GM12864 (cell line): ENCODE measurements at regions not wholly inside any gene's neighbourhood (a gene's known extent, or its start where the extent isn't known, plus 50 kb on each side); places are given as distances from the start of the nearest gene placed in this dataset.

ENCODE experiments used
- DNase-seq: peaks from one replicate; pipeline ENCODE4 v3.0.0-alpha.2; 2011; ENCODE audit warnings: low read depth
- H3K4me3 ChIP-seq: 2 replicates; pipeline ENCODE4 v1.5.1; 2011; ENCODE audit warnings: mild to moderate bottlenecking, low read depth, low read length, control low read depth
- TF ChIP-seq, protein P1 (sequence below): IDR thresholded peaks from 2 replicates; pipeline ENCODE4 v1.5.1; 2011; ENCODE audit warnings: low read depth, mild to moderate bottlenecking, moderate library complexity, low read length, control low read depth, inconsistent platforms; ENCODE audit errors: missing control alignments

GRCh38 chr3:6528951-6529350 lies 332.0 kb upstream of the GRM7 start:
- TF ChIP-seq, protein P1, sequence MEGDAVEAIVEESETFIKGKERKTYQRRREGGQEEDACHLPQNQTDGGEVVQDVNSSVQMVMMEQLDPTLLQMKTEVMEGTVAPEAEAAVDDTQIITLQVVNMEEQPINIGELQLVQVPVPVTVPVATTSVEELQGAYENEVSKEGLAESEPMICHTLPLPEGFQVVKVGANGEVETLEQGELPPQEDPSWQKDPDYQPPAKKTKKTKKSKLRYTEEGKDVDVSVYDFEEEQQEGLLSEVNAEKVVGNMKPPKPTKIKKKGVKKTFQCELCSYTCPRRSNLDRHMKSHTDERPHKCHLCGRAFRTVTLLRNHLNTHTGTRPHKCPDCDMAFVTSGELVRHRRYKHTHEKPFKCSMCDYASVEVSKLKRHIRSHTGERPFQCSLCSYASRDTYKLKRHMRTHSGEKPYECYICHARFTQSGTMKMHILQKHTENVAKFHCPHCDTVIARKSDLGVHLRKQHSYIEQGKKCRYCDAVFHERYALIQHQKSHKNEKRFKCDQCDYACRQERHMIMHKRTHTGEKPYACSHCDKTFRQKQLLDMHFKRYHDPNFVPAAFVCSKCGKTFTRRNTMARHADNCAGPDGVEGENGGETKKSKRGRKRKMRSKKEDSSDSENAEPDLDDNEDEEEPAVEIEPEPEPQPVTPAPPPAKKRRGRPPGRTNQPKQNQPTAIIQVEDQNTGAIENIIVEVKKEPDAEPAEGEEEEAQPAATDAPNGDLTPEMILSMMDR = no peak
- DNase-seq = no peak
- no peak overlapping the region for H3K4me3 ChIP-seq

GRCh38 chr3:6531153-6531552 lies 329.8 kb upstream of the GRM7 start:
- no peak for DNase-seq
- TF ChIP-seq, protein P1 = no peak
- no peak overlapping the region for H3K4me3 ChIP-seq

DNA sequence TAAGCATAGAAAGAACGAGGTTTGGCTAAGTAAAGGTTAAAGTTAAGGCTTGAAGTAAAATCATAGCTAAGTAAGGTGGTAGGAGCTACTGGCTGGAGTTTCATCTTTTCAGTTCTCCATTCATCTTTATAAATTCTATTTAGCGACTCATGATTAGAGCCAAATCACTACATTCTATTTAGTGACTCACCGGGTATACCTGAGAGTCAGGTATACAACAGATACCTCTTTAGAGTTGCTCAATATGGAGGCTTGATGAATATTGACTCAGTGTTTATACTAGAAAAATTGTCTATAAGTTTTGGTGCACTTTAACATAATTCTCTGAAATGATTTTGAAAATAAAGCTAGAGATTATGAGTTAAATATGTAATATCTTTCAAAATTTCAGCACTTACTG lies 328.8 kb upstream of the GRM7 start:
- H3K4me3 ChIP-seq = no peak overlapping the region
- DNase-seq = no peak
- TF ChIP-seq, protein P1 = no peak

DNA sequence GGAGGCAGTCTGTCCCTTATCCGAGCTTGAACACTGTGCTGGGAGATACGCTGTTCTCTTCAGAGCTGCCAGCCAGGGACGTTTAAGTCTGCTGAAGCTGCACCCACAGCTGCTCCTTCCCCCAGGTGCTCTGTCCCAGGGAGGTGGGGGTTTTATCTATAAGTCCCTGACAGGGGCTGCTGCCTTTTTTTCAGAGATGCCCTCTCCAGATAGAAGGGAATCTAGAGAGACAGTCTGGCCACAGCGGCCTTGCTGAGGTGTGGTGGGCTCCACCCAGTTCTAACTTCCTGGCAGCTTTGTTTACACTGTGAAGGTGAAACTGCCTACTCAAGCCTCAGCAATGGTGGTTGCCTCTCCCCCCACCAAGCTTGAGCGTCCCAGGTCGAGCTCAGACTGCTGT lies 319.9 kb upstream of the GRM7 start:
- DNase-seq = no peak
- TF ChIP-seq, protein P1 = no peak
- H3K4me3 ChIP-seq = no peak overlapping the region

DNA sequence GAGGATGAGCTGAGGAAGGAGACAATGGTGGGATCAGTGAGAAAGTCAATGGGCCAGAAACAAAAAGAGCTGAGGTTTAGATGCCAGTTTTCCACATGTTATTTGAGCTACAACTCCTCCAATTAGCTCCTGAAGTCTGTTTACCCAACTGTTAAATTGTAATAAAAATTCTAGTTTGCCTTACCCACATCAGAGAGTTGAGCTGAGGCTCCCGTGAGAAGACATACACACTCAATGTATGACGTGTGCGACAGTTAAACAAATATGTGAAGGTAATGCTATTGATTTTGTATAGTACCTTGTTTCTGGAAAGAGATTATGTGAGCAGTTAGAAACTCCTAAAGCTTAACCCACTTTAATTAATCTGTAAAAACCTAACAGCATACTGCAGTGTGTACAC lies 318.1 kb upstream of the GRM7 start:
- TF ChIP-seq, protein P1 = no peak
- H3K4me3 ChIP-seq = no peak overlapping the region
- DNase-seq = no peak

- H3K4me3 ChIP-seq = no peak overlapping the region
- DNase-seq = no peak
These were observed 311.6 kb upstream of the GRM7 start for GRCh38 chr3:6549296-6549695.

DNA sequence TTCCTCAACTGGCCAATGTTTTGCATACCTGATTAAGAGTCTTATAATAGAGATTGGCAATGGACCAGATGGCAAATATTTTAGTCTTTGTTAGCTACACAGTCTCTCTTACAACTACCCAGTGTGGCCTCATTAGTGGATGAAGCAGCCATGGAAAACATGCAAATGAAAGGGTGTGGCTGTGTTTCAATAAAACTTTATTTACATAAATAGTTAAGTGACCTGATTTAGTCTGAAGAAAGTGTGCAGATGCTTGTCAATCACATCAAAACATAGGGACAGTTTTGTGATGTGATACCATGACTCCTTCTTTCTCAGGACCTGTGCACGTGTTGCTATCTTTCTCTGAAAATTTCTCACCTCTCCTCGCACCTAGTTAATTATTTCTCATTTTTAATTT lies 309.8 kb upstream of the GRM7 start:
- TF ChIP-seq, protein P1 = no peak
- H3K4me3 ChIP-seq = no peak overlapping the region
- no peak for DNase-seq

More at GRCh38 chr3:6549296-6549695, 311.6 kb upstream of the GRM7 start:
- TF ChIP-seq, protein P1 = no peak
